ENCODE measurements at regions not wholly inside any gene's neighbourhood (a gene's known extent, or its start where the extent isn't known, plus 50 kb on each side); places are given as distances from the start of the nearest gene placed in this dataset.

GRCh38 chr12:63318313-63318712, 167.3 kb upstream of the AVPR1A start:
- no peak for DNase-seq

GRCh38 chr12:63317880-63318279, 166.9 kb upstream of the AVPR1A start:
- no peak for DNase-seq

GRCh38 chr12:63317286-63317846, 166.4 kb upstream of the AVPR1A start:
- no peak for DNase-seq

- no peak for DNase-seq
Observed at GRCh38 chr12:63313139-63313538, 162.1 kb upstream of the AVPR1A start.

- DNase-seq: no peak
Observed at GRCh38 chr12:63308671-63309070, 157.7 kb upstream of the AVPR1A start.

- no peak for DNase-seq
Observed at GRCh38 chr12:63307849-63308248, 156.8 kb upstream of the AVPR1A start.

DNA sequence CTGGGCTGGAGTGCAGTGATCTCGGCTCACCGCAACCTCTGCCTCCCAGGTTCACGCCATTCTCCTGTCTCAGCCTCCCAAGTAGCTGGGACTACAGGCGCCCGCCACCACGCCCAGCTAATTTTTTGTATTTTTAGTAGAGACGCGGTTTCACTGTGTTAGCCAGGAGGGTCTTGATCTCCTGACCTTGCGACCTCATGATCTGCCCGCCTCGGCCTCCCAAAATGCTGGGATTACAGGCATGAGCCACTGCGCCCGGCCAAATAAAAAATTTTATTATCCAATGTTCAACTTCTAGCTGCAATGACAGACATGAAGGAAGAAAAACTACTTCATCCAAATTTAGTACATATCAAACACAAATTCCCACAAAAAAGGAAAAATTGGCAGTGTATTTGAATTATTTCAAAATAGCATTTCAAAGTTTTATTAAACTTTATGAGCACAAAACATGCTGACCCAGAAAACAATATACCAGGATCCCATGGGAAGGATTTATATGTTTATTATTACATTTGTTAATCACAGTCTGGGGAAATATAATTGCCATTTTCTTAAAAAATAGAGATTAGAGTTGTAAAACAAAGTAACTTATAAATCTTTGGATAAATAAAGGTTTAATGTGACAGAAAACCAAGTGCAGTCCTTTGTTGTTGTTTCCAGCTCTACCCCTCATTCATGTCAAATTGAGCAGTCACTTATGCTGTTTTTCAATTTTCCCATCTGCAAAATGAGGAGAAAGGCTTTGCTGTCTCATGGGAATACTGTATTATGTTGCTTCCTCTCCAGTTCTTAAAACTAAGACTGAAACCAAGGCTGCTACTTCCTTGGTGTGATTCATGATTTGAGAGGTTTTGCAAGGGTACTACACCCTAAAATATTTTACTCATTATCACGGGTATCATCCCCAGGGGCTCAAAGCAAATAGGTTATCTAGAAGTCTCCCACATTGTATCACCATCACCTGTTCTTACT, 155.2 kb upstream of the AVPR1A start:
- no peak for DNase-seq

DNA sequence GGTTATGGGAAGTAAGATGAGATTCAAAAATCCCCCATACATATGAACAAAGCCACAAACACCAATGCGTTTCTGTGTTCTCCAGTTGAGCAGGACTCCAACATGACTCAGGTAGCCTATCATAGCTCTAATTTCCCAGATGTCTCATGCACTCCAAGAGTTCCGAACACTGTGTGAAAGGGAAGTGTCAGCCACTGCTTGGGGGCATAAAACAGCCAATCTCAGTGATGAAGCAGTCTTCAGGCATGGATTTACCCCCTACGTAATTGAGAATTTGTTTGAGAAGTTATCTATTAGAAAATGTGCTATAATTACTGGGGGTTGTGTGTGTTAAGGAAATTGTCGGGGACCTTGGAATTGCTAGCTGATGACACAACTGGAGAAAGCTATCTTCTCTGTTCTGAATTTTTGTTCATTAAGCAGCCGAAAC, 153.9 kb upstream of the AVPR1A start:
- no peak for DNase-seq

DNA sequence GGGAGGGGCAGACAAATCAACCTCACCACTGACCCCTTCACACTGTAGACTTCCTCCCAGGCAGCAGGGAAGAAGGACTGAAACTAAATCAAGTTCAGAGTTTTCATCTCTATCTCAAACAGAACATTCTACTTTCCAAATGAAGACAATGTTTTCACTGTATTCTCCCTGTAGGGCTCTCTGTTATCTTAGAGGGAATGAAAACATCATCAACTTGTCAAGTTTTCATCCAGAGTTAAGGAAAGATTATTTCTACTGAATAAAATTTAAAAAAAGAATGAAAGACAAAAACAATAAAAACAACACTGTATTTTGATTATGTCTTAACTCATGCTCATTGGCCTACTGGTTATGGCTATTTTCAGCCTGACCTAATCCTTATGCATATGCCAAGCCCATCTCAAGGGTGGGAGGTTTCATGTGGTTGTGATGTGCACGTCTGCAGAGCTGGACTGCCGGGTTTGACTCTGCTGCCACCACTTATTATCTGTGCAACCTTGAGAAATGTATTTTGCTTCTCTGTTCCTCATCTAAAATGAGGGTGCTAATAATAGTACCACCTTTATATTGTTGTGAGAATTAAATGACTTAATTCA, 152.0 kb upstream of the AVPR1A start:
- no peak for DNase-seq

GRCh38 chr12:63302269-63302940, 151.4 kb upstream of the AVPR1A start:
- no peak for DNase-seq

- no peak for DNase-seq
Observed at GRCh38 chr12:63301311-63301710, 150.3 kb upstream of the AVPR1A start.

GRCh38 chr12:63298386-63298930, 147.5 kb upstream of the AVPR1A start:
- DNase-seq: no peak

DNA sequence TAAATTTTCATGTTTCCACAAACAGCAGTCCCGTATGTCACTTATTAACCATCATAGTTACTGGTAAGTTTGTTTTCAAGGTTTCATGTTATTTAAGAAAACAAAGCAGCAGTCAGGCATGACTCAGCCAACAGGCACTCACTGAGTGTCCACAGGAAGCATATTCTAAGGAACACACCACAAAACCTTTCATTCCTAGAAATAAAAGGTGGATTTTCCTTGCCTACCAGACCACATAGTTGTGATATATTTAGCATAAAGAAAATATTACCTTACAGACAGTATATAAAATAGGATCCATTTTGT, 143.3 kb upstream of the AVPR1A start:
- DNase-seq: no peak

- no peak for DNase-seq
Observed at GRCh38 chr12:63292471-63293221, 141.6 kb upstream of the AVPR1A start.

- peak; percentile 66 for DNase-seq
Observed at GRCh38 chr12:63276537-63277365, 125.8 kb upstream of the AVPR1A start.

- DNase-seq: no peak
Observed at GRCh38 chr12:63266988-63267387, 116.0 kb upstream of the AVPR1A start.

DNA sequence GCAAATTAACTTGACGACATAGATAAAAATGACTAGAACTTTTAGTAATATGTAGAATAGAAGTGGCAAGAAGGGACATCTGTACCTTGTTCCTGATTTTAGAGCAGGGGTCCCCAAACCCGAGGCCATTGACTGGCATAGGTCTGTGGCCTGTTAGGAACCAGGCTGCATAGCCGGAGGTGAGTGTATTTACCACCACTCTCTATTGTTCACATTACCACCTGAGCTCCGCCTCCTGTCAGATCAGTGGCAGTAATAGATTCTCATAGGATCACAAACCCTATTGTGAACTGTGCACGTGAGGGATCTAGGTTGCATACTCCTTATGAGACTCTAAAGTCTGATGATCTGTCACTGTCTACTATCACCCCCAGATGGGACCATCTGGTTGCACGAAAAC, 113.6 kb upstream of the AVPR1A start:
- DNase-seq: no peak

- no peak for DNase-seq
Observed at GRCh38 chr12:63250486-63250885, 99.5 kb upstream of the AVPR1A start.

GRCh38 chr12:63238892-63239291, 87.9 kb upstream of the AVPR1A start:
- DNase-seq: no peak

GRCh38 chr12:63232896-63233295, 81.9 kb upstream of the AVPR1A start:
- DNase-seq: no peak

GRCh38 chr12:63228853-63229252, 77.9 kb upstream of the AVPR1A start:
- no peak for DNase-seq

Measured in NCI-H1105 (cell line).